ENCODE measurements at regions not wholly inside any gene's neighbourhood (a gene's known extent, or its start where the extent isn't known, plus 50 kb on each side); places are given as distances from the start of the nearest gene placed in this dataset.

- peak overlapping the region; percentile 13 for H3K9ac ChIP-seq (ENCODE audit: control insufficient read depth, extremely low read depth, insufficient read depth, low read length)
- H3K9me3 ChIP-seq (ENCODE audit: control insufficient read depth, low read depth, low read length) = no peaks in the 10 kb centered on the region
- peak overlapping the region; percentile 73 for H3K27ac ChIP-seq (ENCODE audit: control insufficient read depth, insufficient read depth, low read length)
- dilution Hi-C loops (cut with MboI; ENCODE audit: extremely low pct_ligation_motif_present, low sequenced_read_pairs) = no loop called here
- H4K20me1 ChIP-seq (ENCODE audit: control insufficient read depth, extremely low read depth, insufficient read depth, low read length) = no peaks in the 10 kb centered on the region
- H2AFZ ChIP-seq (ENCODE audit: control insufficient read depth, low read length) = no peak overlapping the region
- H3K4me2 ChIP-seq (ENCODE audit: control insufficient read depth, extremely low read depth, insufficient read depth, low read depth, low read length) = peak overlapping the region; percentile 70
- H3K79me2 ChIP-seq (ENCODE audit: control insufficient read depth, insufficient read depth, low read length) = no peaks in the 10 kb centered on the region
- H3K9me1 ChIP-seq (ENCODE audit: control insufficient read depth, extremely low read depth, insufficient read depth, low read length) = no peaks in the 10 kb centered on the region
- H3K4me3 ChIP-seq (ENCODE audit: control insufficient read depth in 2 of 3, extremely low read depth in 1 of 3, insufficient read depth in 2 of 3, low read depth in 1 of 3, low read length in 3 of 3) = no peak overlapping the region
- DNase-seq (ENCODE audit: low read depth, low spot score) (peak; percentile 58), FAIRE-seq (peak; percentile 94)
- TF ChIP-seq EZH2 (IDR thresholded peaks at IDR 0.05; ENCODE audit: low read length) = no peak
- TF ChIP-seq CTCF (optimal IDR thresholded peaks at IDR 0.05 in 1 of 3, IDR thresholded peaks at IDR 0.05 in 1 of 3, conservative IDR thresholded peaks at IDR 0.05 in 1 of 3; ENCODE audit: extremely low read depth in 1 of 3, insufficient read depth in 2 of 3, low read length in 3 of 3) = no peak
- H3K4me1 ChIP-seq (ENCODE audit: control insufficient read depth, extremely low read depth, insufficient read depth, low read length) = peaks cover 37% of the 10 kb centered on the region
- H3K27me3 ChIP-seq (ENCODE audit: control insufficient read depth, extremely low read depth, insufficient read depth, low read length) = no peaks in the 10 kb centered on the region
- no peaks in the 10 kb centered on the region for H3K36me3 ChIP-seq (ENCODE audit: control insufficient read depth in 2 of 2, extremely low read depth in 1 of 2, insufficient read depth in 2 of 2, low read length in 2 of 2)
Observed at GRCh38 chr14:28676479-28676878, 90.1 kb upstream of the FOXG1 start.

GRCh38 chr14:28677381-28677780, 89.2 kb upstream of the FOXG1 start:
- FAIRE-seq (no peak), DNase-seq (ENCODE audit: low read depth, low spot score) (no peak)
- Histone ChIP-seq H3K9me3 (ENCODE audit: control insufficient read depth, low read depth, low read length) (no peaks in the 10 kb centered on the region), H3K4me2 (ENCODE audit: control insufficient read depth, extremely low read depth, insufficient read depth, low read depth, low read length) (no peak overlapping the region), H3K27me3 (ENCODE audit: control insufficient read depth, extremely low read depth, insufficient read depth, low read length) (no peaks in the 10 kb centered on the region), H3K27ac (ENCODE audit: control insufficient read depth, insufficient read depth, low read length) (peak overlapping the region; percentile 62), H4K20me1 (ENCODE audit: control insufficient read depth, extremely low read depth, insufficient read depth, low read length) (no peaks in the 10 kb centered on the region), H3K79me2 (ENCODE audit: control insufficient read depth, insufficient read depth, low read length) (no peaks in the 10 kb centered on the region), H3K4me1 (ENCODE audit: control insufficient read depth, extremely low read depth, insufficient read depth, low read length) (peaks cover 28% of the 10 kb centered on the region), H3K36me3 (ENCODE audit: control insufficient read depth in 2 of 2, extremely low read depth in 1 of 2, insufficient read depth in 2 of 2, low read length in 2 of 2) (no peaks in the 10 kb centered on the region), H2AFZ (ENCODE audit: control insufficient read depth, low read length) (no peak overlapping the region), H3K9ac (ENCODE audit: control insufficient read depth, extremely low read depth, insufficient read depth, low read length) (no peak overlapping the region), H3K4me3 (ENCODE audit: control insufficient read depth in 2 of 3, extremely low read depth in 1 of 3, insufficient read depth in 2 of 3, low read depth in 1 of 3, low read length in 3 of 3) (no peak overlapping the region), H3K9me1 (ENCODE audit: control insufficient read depth, extremely low read depth, insufficient read depth, low read length) (no peaks in the 10 kb centered on the region)
- dilution Hi-C loops (cut with MboI; ENCODE audit: extremely low pct_ligation_motif_present, low sequenced_read_pairs) = no loop called here
- TF ChIP-seq CTCF (optimal IDR thresholded peaks at IDR 0.05 in 1 of 3, IDR thresholded peaks at IDR 0.05 in 1 of 3, conservative IDR thresholded peaks at IDR 0.05 in 1 of 3; ENCODE audit: extremely low read depth in 1 of 3, insufficient read depth in 2 of 3, low read length in 3 of 3) = no peak
- no peak for TF ChIP-seq EZH2 (IDR thresholded peaks at IDR 0.05; ENCODE audit: low read length)

Data from keratinocyte (primary cell).